Mammary epithelial cell (primary cell): ENCODE measurements at regions not wholly inside any gene's neighbourhood (a gene's known extent, or its start where the extent isn't known, plus 50 kb on each side); places are given as distances from the start of the nearest gene placed in this dataset.

Experiments
- CTCF ChIP-seq, 2 donors: IDR thresholded peaks in 1 of 2; conservative IDR thresholded peaks in 1 of 2; 2 replicates each; pipeline ENCODE4 v1.5.1; 2011 to 2012; ENCODE audit warnings: inconsistent platforms in 2 of 2, low read length in 2 of 2, mild to moderate bottlenecking in 2 of 2, control low read depth in 1 of 2, low read depth in 1 of 2; ENCODE audit not compliant: insufficient read depth in 1 of 2; ENCODE audit errors: extremely low read depth in 1 of 2
- EZH2 ChIP-seq: IDR thresholded peaks from 2 replicates; pipeline ENCODE4 v1.6.1; 2012; ENCODE audit warnings: low read length, inconsistent platforms, borderline replicate concordance

GRCh38 chr1:99529002-99529401 is 116.9 kb upstream of the PALMD start:
- no peak for TF ChIP-seq CTCF (conservative IDR thresholded peaks at IDR 0.05 in 1 of 2, IDR thresholded peaks at IDR 0.05 in 1 of 2; ENCODE audit: extremely low read depth in 1 of 2, insufficient read depth in 1 of 2, low read depth in 1 of 2, low read length in 2 of 2)
- no peak for TF ChIP-seq EZH2
